GM23248 (cell line): ENCODE measurements at regions not wholly inside any gene's neighbourhood (a gene's known extent, or its start where the extent isn't known, plus 50 kb on each side); places are given as distances from the start of the nearest gene placed in this dataset.

ENCODE experiments used
- EZH2 ChIP-seq: fragments of 200-600 bp; sonication (generic); IDR thresholded peaks from 2 replicates; pipeline ENCODE4 v1.6.1; 2018; ENCODE audit warnings: antibody characterized with exemption, mild to moderate bottlenecking; ENCODE audit not compliant: insufficient read depth, poor library complexity, severe bottlenecking
- EZH2phosphoT487 ChIP-seq: fragments of 200-600 bp; sonication (generic); IDR thresholded peaks from 2 replicates; pipeline ENCODE4 v1.6.1; 2018; ENCODE audit warnings: antibody characterized with exemption, moderate library complexity, mild to moderate bottlenecking, low read depth; ENCODE audit not compliant: insufficient read depth

- no peak for TF ChIP-seq EZH2phosphoT487
- no peak for TF ChIP-seq EZH2
These were observed 52.0 kb upstream of the ARL4C start for GRCh38 chr2:234548695-234549420.
